ENCODE measurements at regions not wholly inside any gene's neighbourhood (a gene's known extent, or its start where the extent isn't known, plus 50 kb on each side); places are given as distances from the start of the nearest gene placed in this dataset.
"Not testable (repeated sequence)": the region's sequence is repeated elsewhere in the genome, so short reads cannot be mapped to it uniquely, and the experiment has no call there.

DNA sequence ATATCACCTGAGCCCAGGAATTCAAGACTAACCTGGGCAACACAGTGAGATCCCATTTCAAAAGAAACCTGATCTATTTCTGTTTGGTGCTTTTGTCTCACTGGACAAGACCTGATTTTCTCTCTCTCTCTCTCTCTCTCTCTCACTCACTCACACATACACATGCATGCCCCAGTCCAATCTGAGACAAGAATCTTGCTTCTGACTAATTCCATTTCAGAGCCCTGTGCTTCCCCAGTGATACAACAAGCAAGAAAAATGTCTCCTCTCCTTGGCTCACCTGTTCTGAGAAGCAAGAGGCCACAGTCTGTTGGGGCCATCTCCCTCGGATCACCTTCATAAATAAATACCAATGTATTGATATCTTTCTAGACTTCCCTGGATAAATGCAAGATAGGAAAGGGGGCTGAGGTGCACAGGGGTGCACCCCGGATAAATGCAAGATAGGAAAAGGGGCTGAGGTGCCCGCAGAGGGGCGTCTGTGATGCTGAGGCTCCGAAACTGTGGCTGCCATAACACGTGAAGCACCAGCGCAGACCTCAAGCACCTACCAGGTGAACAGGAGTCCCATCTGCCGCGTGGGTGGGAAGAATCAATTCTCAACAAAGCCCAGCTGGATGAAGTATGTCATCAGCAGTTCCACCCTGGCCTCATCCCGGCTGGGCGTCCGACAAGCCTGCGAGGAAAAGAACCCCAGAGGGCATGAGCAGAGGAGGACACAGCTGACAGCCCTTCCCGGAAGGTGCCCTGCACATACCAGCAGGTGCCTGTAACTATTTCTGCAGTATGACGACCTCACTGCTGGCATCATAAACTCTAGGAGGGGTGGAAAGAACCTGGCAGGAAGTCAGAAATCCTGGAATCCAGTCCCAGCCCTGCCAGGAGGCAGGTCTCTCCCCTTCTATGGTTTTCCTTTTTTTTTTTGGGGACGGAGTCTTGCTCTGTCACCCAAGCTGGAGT, 280.0 kb downstream of the GOLGA6L6 start:
- not testable (repeated sequence) for DNase-seq (ENCODE audit: extremely low read depth, low read depth); H3K4me3 ChIP-seq (replicated peaks; ENCODE audit: low read depth, low read length)

DNA sequence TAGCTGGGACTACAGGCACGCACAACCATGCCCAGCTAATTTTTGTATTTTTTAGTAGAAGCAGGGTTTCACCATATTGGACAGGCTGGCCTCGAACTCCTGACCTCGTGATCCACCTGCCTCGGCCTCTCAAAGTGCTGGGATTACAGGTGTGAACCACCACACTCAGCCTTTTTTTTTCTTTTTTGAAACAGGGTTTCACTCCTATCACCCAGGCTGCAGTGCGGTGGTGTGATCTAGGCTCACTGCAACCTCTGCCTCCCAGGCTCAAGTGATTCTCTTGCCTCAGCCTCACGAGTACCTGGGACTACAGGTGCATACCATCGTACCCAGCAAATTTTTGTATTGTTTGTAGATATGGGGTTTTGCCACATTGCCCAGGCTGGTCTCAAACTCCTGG, 280.9 kb downstream of the GOLGA6L6 start:
- not testable (repeated sequence) for DNase-seq (ENCODE audit: extremely low read depth, low read depth); H3K4me3 ChIP-seq (replicated peaks; ENCODE audit: low read depth, low read length)

DNA sequence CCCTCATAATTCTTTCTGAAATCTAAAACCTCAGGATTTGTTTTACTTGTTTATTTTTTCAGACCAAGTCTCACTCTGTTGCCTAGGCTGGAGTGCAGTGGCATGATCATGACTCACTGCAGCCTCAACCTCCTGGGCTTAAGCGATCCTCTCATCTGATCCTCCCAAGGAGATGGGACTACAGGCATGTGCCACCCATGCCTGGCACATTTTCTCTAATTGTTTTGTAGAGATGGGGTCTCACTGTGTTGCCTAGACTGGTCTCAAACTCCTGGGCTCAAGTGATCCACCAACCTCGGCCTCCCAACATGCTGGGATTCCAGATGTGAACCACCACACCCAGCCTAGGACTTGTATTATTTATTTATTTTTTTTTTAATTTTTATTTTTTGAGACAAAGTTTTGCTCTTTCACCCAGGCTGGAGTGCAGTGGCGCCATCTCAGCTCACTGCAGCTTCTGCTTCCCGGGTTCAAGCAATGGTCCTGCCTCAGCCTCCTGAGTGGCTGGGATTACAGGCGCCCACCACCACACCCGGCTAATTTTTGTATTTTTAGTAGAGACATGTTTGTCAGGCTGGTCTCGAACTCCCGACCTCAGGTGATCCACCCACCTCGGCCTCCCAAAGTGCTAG, 281.9 kb downstream of the GOLGA6L6 start:
- not testable (repeated sequence) for DNase-seq (ENCODE audit: extremely low read depth, low read depth); H3K4me3 ChIP-seq (replicated peaks; ENCODE audit: low read depth, low read length)

DNA sequence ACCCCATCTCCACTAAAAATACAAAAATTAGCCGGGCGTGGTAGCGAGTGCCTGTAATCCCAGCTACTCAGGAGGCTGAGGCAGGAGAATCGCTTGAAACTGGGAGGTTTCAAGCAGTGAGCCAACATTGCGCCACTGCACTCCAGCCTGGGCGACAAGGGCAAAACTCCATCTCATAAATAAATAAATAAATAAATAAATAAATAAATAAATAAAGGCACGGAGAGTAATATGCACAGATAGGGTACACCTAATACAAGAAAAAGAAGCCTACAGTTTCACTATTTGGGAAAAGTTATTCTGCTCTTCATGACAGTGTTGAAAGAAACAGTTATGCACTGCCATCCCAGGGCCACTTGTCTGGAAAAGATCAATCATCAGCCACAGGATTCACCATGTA, 285.2 kb downstream of the GOLGA6L6 start:
- DNase-seq (ENCODE audit: extremely low read depth, low read depth); H3K4me3 ChIP-seq (replicated peaks; ENCODE audit: low read depth, low read length): not testable (repeated sequence)

DNA sequence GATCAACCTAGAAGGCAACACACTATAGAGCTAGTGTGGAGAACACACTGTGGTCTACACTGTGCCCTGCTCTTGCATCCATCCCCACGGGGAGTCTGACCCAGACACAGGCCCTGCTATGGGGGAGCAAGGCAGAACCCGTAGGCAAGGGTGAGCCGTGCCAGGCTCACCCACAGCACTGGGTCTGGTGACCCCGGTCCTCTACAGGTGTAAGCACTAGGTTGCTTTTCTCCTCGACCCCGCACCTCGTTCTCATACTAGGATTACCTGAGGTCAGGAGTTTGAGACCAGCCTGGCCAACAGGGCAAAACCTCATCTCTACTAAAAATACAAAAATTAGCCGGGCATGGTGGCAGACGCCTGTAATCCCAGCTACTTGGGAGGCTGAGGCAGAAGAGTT, 286.0 kb downstream of the GOLGA6L6 start:
- not testable (repeated sequence) for H3K4me3 ChIP-seq (replicated peaks; ENCODE audit: low read depth, low read length); DNase-seq (ENCODE audit: extremely low read depth, low read depth)

DNA sequence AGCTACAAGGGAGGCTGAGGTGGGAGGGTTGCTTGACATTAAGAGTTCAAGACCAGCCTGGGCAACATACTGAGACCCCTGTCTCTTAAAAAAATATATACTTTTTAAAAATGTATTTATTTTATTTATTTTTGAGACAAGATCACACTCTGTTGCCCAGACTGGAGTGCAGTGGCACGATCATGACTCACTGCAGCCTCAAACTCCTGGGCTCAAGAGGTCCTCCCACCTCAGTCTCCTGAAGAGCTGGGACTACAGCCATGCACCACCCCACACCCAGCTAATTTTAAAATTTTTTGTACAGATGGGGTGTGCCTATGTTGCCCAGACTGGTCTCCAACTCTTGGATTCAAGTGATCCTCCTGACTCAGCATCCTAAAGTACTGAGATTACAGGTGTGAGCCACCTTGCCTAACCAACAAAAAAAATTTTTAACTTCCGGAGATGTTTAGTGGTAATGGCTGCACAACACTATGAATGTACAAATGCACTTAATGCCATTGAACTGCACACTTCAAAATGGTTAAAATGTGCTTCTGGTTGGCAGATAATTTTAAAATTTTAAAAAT, 288.5 kb downstream of the GOLGA6L6 start:
- not testable (repeated sequence) for DNase-seq (ENCODE audit: extremely low read depth, low read depth); H3K4me3 ChIP-seq (replicated peaks; ENCODE audit: low read depth, low read length)

DNA sequence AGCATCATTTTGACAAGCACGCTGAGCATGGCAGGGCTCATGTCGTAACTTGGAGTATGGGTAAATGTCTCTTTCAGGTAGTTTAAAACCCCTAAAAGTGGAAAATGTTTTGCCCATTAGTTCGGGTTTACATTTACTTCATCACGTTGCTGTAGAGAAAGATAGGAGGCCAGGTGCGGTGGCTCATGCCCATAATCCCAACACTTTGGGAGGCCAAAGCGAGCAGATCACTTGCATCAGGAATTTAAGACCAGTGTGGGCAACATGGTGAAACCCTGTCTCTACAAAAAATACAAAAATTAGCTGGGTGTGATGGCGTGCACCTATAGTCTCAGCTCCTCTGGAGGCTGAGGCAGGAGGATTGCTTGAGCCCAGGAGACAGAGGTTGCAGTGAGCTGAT, 289.6 kb downstream of the GOLGA6L6 start:
- DNase-seq (ENCODE audit: extremely low read depth, low read depth); H3K4me3 ChIP-seq (replicated peaks; ENCODE audit: low read depth, low read length): not testable (repeated sequence)

DNA sequence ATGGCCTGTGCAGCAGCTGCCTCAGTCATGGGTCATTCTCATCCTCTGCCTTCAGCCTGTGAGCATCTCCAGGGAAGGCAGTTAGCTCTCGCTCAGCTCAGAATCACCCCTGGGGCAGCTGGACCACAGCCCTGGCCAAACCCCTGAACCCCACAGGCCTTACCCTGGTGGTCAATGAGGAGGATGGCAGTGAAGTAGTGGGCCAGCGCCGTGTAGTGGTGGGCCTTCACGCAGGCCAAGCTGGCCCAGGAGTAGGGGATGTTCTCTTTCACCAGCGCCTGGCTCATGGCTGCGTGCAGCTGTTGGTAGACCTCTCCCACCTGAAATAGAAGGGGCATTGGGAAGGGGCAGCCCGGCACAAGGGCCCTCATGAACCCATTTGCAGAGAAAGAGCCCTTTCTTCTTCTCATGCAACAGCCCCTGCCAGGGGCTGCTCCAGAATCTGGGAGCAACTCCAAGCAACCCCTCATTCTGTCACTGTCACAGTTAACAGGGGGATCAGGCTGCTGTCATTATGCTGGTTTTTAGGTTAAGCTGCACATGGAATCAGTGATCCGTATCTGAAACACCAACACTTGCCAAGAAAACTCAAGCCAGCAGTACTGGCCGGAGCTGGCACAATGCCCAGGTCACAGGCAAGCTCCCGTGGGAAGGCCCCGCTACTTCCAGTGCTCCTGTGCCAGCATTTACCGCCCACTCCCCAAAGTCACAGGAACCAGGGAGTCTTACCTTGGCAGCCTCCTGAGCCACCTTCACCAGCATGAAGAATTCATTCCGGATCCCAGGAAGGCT, 290.2 kb downstream of the GOLGA6L6 start:
- not testable (repeated sequence) for H3K4me3 ChIP-seq (replicated peaks; ENCODE audit: low read depth, low read length); DNase-seq (ENCODE audit: extremely low read depth, low read depth)

DNA sequence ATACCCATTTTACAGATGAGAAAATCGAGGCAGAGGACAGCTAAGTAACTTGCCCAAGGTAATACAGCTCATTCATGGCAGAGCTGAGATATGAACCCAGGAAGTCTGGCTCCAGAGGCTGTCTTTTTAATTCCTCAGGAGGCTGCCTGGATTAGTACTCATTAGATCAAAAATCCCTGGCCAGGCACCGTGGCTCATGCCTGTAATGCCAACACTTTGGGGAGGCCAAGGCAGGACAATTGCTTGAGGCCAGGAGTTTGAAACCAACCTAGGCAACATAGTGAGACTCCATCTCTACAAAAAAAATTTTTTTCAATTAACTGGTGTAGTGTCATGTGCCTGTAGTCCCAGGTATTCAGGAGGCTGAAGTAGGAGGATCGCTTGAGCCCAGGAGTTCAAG, 291.4 kb downstream of the GOLGA6L6 start:
- not testable (repeated sequence) for H3K4me3 ChIP-seq (replicated peaks; ENCODE audit: low read depth, low read length); DNase-seq (ENCODE audit: extremely low read depth, low read depth)

DNA sequence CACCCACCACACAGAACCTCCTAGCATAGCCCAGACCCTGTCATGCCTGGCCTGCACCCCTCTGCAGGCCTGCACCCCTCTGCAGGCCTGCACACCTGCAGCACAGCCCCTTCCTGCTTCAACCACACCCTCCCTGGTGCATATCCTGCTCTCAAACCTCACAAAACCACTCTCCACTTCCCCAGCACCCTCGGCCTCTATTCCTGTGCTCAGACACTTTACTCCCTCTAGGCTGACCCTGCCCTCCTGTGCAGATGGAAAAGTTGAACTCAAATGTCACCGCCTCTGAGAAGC, 292.0 kb downstream of the GOLGA6L6 start:
- not testable (repeated sequence) for DNase-seq (ENCODE audit: extremely low read depth, low read depth); H3K4me3 ChIP-seq (replicated peaks; ENCODE audit: low read depth, low read length)

DNA sequence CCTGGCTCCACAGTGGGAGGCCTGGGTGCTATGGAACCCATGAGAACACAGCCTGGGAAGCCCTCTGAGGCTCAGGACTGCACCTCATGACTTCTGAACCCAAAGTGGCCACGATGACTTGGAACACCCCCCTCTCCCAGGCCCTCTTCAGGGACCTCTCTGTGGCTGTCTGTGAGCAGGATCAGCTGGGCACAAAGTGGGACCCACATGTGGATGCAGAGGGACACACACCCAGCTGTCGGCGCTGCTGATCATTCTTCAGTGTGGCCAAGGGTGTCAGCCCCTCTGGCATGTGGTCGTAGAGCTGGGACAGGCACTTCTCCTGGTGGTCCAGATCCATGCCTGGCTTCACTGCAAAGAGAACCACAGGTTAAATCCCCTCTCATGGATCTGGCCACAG, 293.2 kb downstream of the GOLGA6L6 start:
- not testable (repeated sequence) for DNase-seq (ENCODE audit: extremely low read depth, low read depth); H3K4me3 ChIP-seq (replicated peaks; ENCODE audit: low read depth, low read length)

DNA sequence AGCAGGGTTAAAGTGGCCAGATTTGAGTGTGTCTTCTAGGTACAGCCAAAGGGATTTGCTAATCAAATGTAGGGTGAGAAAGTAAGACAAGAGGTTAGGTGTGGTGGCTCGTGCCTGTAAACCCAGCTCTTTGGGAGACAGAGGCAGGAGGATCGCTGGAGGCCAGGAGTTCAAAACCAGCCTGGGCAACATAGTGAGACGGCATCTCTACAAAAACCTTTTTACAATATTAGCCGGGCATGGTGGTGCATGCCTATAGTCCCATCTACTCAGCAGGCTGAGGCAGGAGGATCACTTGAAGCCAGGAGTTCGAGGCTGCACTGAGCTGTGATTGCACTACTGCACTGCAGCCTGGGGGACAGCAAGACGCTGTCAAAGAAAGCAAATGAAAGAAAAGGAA, 294.5 kb downstream of the GOLGA6L6 start:
- DNase-seq (ENCODE audit: extremely low read depth, low read depth); H3K4me3 ChIP-seq (replicated peaks; ENCODE audit: low read depth, low read length): not testable (repeated sequence)

DNA sequence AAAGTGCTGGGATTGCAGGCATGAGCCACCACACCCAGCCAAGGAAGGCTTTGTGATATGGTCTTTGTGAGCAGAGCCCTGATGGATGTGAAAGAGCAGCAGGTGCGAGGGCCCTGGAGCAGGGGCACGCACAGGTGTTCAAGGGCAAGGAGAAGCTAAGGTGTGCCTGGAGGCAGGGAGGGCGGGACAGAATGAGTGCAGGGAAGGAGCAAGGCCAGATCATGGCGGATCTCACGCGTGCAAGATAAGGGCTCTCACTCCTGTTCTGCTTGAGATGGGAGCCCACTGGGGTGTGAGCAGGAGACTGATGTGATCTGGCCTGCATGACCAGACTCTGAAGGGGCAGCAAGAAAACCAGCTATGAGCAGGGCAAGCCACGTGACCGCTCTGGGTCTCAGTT, 295.0 kb downstream of the GOLGA6L6 start:
- not testable (repeated sequence) for DNase-seq (ENCODE audit: extremely low read depth, low read depth); H3K4me3 ChIP-seq (replicated peaks; ENCODE audit: low read depth, low read length)

DNA sequence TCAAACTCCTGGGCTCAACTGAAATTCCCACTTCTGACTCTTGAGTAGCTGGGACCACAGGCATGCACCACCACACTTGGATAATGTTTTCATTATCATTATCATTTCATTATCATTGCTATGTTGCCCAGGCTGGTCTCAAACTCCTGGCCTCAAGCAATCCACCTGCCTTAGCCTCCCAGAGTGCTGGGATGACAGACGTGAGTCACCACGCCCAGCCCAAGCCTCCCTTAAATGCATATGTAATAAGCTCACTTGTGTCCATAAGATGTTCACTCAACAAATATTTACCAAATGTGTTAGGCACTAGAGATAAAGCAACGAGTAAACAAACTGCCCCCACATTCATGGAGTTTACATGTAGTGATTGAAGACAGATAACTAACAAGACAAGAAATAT, 295.7 kb downstream of the GOLGA6L6 start:
- not testable (repeated sequence) for DNase-seq (ENCODE audit: extremely low read depth, low read depth); H3K4me3 ChIP-seq (replicated peaks; ENCODE audit: low read depth, low read length)

DNA sequence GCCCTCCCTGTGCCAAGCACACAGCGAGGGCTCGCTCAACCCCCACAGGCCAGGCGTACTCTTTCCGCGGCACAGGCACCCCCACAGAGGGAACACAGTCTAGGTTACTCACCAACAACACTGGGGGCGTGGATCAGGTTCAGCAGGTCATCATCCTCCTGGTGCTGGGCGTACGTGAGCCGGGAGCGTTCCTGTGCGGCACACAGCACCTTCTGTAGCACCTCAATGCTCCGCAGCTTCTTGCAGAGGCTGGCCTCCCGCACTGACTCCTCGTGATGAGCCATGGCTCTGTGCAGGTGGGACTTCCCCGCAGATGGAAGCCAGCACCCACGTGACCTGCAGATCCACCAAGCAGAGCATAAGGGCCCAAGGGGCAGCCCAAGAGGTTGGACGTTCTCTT, 296.8 kb downstream of the GOLGA6L6 start:
- H3K4me3 ChIP-seq (replicated peaks; ENCODE audit: low read depth, low read length); DNase-seq (ENCODE audit: extremely low read depth, low read depth): not testable (repeated sequence)

DNA sequence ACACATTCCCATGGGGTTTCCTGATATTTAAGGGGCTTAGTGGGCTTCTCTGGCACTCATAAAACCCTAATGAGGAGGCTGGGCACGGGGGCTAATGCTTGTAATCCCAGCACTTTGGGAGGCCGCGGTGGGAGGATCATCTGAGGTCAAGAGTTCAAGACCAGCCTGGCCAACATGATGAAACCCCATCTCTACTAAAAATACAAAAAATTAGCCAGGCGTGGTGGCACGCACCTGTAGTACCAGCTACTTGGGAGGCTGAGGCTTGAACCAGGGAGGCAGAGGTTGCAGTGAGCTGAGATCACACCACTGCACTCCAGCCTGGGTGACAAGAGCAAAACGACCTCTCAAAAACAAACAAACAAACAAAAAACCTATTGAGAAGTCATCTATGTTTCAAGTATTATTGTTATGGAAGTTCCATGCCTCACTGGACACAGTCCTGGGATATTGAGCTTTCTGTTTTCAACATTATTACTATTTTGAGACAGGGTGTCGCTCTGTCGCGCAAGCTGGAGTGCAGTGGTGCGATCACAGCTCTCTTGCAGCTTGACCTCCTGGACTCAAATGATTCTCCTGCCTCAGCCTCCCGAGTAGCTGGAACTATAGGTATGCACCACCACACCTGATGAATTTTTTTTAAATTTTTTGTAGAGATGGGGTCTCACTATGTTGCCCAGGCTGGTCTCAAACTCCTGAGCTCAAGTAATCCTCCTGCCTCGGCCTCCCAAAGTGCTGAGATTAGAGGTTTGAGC, 297.9 kb downstream of the GOLGA6L6 start:
- DNase-seq (ENCODE audit: extremely low read depth, low read depth); H3K4me3 ChIP-seq (replicated peaks; ENCODE audit: low read depth, low read length): not testable (repeated sequence)

DNA sequence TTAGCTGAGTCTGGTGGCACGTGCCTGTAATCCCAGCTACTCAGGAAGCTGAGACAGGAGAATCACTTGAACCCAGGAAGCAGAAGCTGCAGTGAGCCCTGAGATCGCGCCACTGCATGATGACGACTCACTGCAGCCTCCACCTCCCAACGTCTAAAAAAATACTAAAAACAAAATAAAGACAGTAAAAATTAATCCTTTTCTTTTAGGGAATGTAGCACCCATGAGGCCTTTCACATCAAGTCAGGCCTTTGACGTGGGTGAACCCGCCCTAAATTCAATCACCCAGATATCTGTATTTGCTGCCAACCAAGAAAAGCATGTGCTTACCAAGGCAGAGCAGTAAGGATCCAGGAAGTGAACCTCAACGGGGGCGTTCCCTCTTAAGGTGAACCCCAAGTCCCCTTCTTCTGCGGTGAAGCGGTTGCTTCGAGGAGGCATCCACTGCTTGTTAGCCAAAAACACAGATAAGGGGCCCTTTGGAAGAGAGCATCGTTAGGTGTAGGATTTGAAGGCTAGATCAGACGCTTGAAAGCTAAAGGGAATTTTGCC, 301.2 kb downstream of the GOLGA6L6 start:
- DNase-seq (ENCODE audit: extremely low read depth, low read depth); H3K4me3 ChIP-seq (replicated peaks; ENCODE audit: low read depth, low read length): not testable (repeated sequence)

DNA sequence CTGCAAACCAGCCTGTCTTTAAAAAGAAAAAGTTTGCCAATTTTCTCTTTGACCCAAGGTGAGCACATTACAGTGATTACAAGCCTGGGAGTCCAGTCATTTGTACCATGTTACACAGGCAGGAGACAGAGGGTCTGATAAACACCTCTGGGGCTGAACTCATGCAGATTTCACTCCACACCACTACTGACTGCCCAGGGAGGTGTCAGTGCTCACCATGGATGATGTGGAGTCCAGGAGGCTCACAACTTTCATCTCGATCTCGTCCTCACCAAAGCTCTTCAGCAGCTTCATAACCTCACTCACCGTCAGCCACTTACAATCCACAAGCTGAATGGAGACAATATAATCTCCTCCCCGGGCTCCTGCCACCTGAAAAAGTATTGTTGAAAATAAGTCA, 302.4 kb downstream of the GOLGA6L6 start:
- DNase-seq (ENCODE audit: extremely low read depth, low read depth); H3K4me3 ChIP-seq (replicated peaks; ENCODE audit: low read depth, low read length): not testable (repeated sequence)

All from HFF-Myc (cell line).